NCI-H526 (cell line): ENCODE measurements at regions not wholly inside any gene's neighbourhood (a gene's known extent, or its start where the extent isn't known, plus 50 kb on each side); places are given as distances from the start of the nearest gene placed in this dataset.

Experiments
- DNase-seq, 2 experiments: peaks; one replicate each; lab custom pipeline; 2025; lab: John Stamatoyannopoulos, UW

GRCh38 chr19:23855676-23856075 is 59.0 kb upstream of the ZNF726 start:
- no peak for DNase-seq

- DNase-seq = no peak
Observed at GRCh38 chr19:23851966-23852365, 62.7 kb upstream of the ZNF726 start.

- no peak for DNase-seq
Observed at GRCh38 chr19:23832717-23833327, 74.1 kb upstream of the ZNF681 start.

GRCh38 chr19:23823952-23824389 is 65.3 kb upstream of the ZNF681 start:
- DNase-seq = peak; percentile 0 to 6

- no peak for DNase-seq
Observed at GRCh38 chr19:23822735-23823134, 64.0 kb upstream of the ZNF681 start.

GRCh38 chr19:23817519-23817918 is 58.8 kb upstream of the ZNF681 start:
- DNase-seq = peak in 1 of 2 experiments; percentile 20

- no peak for DNase-seq
Observed at GRCh38 chr19:23810496-23810895, 51.8 kb upstream of the ZNF681 start.
